ENCODE measurements at regions not wholly inside any gene's neighbourhood (a gene's known extent, or its start where the extent isn't known, plus 50 kb on each side); places are given as distances from the start of the nearest gene placed in this dataset.
"Not testable (repeated sequence)": the region's sequence is repeated elsewhere in the genome, so short reads cannot be mapped to it uniquely, and the experiment has no call there.

DNA sequence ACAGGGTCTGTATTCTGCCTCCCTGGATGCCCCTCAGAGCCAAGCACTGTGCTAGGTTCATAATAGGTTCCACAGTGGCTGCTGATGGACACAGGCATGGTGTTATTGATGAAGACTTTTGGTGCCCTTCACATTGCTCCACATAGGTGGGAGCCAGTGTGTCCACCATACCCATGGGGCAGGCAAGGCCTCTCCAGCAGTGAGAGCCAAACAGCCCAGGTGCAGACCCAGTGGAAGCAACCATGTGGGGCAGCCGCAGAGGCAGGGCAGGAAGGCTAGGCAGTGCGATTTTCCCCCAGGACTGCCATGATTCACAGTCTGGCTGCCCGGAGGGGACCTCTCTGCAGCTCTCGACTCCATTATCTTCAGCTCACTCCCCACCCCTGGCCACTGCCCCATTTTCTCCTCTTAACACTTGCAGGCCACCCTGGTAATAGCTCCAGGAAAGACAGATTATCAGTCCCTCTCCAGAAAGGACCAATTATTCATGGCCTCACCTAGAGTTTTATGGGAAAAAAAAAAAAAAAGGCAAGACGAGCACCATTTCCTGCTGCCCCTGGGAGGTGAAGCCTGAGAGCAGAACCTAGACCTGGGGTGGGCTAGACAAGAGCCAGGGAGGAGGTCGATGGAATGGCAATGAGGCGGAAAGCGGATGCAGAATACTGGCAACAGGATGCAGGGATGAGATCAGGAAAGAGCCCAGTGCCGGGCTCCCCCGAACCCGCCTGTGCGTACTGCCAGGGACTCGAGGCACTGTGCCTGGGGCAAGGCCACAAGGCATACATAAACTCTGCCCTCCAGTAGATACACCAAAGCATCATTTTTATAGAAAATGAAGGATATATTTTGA, 343.0 kb upstream of the NCAM1 start:
- DNase-seq (ENCODE audit: low read depth, low spot score) = no peak
- POLR2A ChIA-PET = no interaction called here
- H3K4me3 ChIP-seq (ENCODE audit: low read depth, low read length) = no peak overlapping the region

DNA sequence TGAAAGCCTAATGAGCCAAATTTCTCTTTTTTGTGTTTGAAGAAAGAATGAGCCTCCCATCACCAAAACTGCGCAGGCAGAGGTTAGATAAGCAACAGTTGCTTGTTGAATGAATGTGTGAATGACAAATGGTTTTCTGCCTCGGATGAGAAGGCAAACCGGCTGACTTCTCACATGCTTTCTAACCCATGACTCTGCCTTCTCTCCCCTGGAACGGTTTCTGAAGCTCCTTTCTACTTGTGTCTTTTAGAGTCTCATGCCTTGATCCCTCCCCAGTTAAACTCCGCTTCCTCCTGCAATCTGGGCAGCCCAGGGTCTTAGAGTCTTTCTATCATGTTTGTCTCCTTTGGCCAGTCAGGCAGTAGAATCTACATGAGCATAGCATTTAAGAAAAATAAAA, 342.1 kb upstream of the NCAM1 start:
- no peak for DNase-seq (ENCODE audit: low read depth, low spot score)
- POLR2A ChIA-PET = no interaction called here
- TF ChIP-seq, protein P1, sequence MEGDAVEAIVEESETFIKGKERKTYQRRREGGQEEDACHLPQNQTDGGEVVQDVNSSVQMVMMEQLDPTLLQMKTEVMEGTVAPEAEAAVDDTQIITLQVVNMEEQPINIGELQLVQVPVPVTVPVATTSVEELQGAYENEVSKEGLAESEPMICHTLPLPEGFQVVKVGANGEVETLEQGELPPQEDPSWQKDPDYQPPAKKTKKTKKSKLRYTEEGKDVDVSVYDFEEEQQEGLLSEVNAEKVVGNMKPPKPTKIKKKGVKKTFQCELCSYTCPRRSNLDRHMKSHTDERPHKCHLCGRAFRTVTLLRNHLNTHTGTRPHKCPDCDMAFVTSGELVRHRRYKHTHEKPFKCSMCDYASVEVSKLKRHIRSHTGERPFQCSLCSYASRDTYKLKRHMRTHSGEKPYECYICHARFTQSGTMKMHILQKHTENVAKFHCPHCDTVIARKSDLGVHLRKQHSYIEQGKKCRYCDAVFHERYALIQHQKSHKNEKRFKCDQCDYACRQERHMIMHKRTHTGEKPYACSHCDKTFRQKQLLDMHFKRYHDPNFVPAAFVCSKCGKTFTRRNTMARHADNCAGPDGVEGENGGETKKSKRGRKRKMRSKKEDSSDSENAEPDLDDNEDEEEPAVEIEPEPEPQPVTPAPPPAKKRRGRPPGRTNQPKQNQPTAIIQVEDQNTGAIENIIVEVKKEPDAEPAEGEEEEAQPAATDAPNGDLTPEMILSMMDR (IDR thresholded peaks at IDR 0.05; ENCODE audit: insufficient read depth, low read length, missing control alignments) = no peak
- H3K4me3 ChIP-seq (ENCODE audit: low read depth, low read length) = no peak overlapping the region
- CTCF ChIA-PET = interaction anchor here (3.2 kb wide), 1 partner anchor 31 kb away, joined by 13 read pairs; no protein-coding TSS in a partner anchor

More for the DNA sequence above, 343.0 kb upstream of the NCAM1 start:
- CTCF ChIA-PET = interaction anchor here (0.7 to 3.2 kb wide), 2 partner anchors 30 to 1278 kb away, joined by 3 to 13 read pairs; no protein-coding TSS in a partner anchor
- TF ChIP-seq, protein P1 (IDR thresholded peaks at IDR 0.05; ENCODE audit: insufficient read depth, low read length, missing control alignments) = no peak

DNA sequence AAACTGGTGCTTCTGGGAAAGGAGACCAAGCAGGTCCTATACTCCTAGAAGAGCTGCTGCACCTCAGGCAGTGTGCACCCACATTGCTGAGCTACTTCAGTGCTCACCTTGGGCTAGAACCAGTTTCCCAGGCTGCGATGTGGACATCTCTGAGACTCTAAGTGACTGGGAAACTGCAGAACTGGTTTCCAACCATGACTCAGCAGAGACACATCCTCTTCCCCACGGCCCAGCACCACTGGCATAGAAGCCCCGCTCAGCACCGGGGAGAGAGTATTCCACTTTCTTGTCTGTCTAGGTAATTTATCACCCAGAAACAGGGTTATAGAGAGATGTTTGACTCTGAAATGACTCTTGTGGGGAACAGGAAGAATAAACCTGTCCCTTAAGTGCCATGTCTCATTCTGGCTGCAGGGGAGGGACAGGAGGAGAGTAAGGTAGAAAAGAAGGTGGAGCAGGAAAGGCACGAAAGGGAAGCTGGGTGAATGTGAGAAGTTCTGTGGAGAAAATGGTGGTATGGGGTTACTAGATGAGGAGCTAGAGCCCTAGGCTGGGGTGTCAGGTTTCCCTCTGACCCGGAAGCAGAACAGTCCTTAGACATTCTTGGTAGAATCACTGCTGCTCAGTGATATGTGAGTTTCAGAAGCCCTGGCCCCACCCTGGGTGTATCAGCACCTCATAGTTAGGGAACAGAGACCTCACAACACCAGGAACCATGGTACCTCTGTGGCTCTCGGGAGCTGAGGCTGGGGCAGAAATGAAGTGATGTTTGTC, 340.4 kb upstream of the NCAM1 start:
- ChIA-PET CTCF (interaction anchor here (3.2 kb wide), 1 partner anchor 33 kb away, joined by 13 read pairs; no protein-coding TSS in a partner anchor), POLR2A (no interaction called here)
- DNase-seq (ENCODE audit: low read depth, low spot score) = no peak
- no peak overlapping the region for H3K4me3 ChIP-seq (ENCODE audit: low read depth, low read length)
- TF ChIP-seq, protein P1 (IDR thresholded peaks at IDR 0.05; ENCODE audit: insufficient read depth, low read length, missing control alignments) = no peak

DNA sequence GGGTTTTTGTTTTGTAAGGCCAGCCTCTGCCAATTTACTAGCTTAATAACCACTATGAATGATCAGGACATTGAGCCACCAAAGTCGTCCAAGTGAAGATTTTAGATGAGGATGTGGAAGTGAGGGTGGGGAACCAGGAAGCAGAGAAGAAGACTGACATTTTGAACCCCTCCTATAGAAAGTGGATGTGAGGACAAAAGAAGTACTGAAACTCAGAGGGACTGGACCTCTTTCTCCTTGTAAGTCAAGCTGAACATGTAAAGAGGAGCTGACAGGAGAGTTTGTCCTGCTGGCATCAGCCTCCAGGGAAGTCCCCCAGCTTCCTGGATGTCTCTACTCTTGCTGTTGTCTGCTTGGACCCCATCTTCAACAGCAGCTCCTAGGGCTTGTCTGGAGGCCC, 338.2 kb upstream of the NCAM1 start:
- ChIA-PET CTCF (no interaction called here), POLR2A (no interaction called here)
- TF ChIP-seq, protein P1 (IDR thresholded peaks at IDR 0.05; ENCODE audit: insufficient read depth, low read length, missing control alignments) = no peak
- H3K4me3 ChIP-seq (ENCODE audit: low read depth, low read length) = no peak overlapping the region
- no peak for DNase-seq (ENCODE audit: low read depth, low spot score)

DNA sequence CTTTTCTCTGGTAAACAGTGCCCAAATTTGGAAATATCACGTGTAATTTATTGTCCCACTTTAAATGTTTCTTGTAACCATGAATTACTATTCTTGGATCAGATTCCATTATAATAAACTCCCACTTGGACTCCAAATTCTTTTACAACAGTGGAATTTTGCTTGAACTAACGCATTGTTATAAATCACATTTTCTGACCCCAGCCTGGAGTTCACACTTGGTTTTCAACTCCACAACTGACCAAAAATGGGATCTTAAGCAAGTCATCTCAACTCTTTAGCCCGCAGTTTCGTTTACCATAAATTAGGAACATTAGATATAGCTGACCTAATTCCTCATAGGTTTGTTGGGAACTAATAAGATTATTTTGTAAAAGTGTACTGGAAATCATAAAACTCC, 336.8 kb upstream of the NCAM1 start:
- no peak for DNase-seq (ENCODE audit: low read depth, low spot score)
- no peak overlapping the region for H3K4me3 ChIP-seq (ENCODE audit: low read depth, low read length)
- TF ChIP-seq, protein P1 (IDR thresholded peaks at IDR 0.05; ENCODE audit: insufficient read depth, low read length, missing control alignments) = no peak
- ChIA-PET POLR2A (no interaction called here), CTCF (no interaction called here)

DNA sequence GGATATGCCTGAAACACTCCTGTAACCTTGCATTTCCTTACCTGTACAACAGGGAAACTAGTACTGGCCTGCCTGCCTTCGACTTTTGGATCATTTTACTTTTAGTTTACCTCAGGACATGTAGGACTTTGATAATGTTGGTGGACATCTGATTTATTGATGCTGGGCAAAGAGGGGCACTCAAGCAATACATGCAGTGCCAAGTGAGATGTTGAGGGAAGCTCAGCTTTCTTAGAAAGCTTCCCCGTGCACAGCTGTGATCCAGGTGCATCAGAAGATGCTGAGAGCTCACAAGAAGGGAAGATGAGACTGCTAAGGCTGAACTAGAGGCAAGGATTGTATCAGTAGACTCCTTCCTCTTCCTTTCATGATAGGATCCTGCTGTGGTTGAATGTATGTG, 336.2 kb upstream of the NCAM1 start:
- CTCF ChIA-PET = not testable (repeated sequence)

More for the DNA sequence above, 336.2 kb upstream of the NCAM1 start:
- H3K4me3 ChIP-seq (ENCODE audit: low read depth, low read length); POLR2A ChIA-PET; DNase-seq (ENCODE audit: low read depth, low spot score): not testable (repeated sequence)
